Gastroesophageal sphincter (tissue), 4 donors: ENCODE measurements at regions not wholly inside any gene's neighbourhood (a gene's known extent, or its start where the extent isn't known, plus 50 kb on each side); places are given as distances from the start of the nearest gene placed in this dataset.
"Not testable (repeated sequence)": the region's sequence is repeated elsewhere in the genome, so short reads cannot be mapped to it uniquely, and the experiment has no call there.

Experiments used
- ATAC-seq: fragments of 150-250 bp; one replicate; pipeline ENCODE4 v1.9.1; 2016; ENCODE audit warnings: mild to moderate bottlenecking, moderate library complexity
- H3K27ac ChIP-seq, 4 donors: fragments of 200-600 bp; sonication (generic) in 3 of 4; 1 replicate in 3 of 4; 2 replicates in 1 of 4; pipeline ENCODE4 v1.5.1; 2016 to 2019
- H3K27me3 ChIP-seq: fragments of 200-600 bp; sonication (generic); one replicate; pipeline ENCODE4 v1.5.1; 2019
- H3K36me3 ChIP-seq, 2 donors: fragments of 200-600 bp; sonication (generic); one replicate each; pipeline ENCODE4 v1.5.1; 2019; ENCODE audit warnings: control low read depth in 1 of 2
- H3K4me1 ChIP-seq, 3 donors: fragments of 200-600 bp; sonication (generic); 1 replicate in 2 of 3; 2 replicates in 1 of 3; pipeline ENCODE4 v1.5.1; 2016 to 2019; ENCODE audit warnings: control low read depth in 2 of 3
- H3K4me3 ChIP-seq, 2 donors: fragments of 200-600 bp; sonication (generic); one replicate each; pipeline ENCODE4 v1.5.1; 2019; ENCODE audit warnings: mild to moderate bottlenecking in 1 of 2, moderate library complexity in 1 of 2
- H3K9me3 ChIP-seq, 3 donors: fragments of 200-600 bp; sonication (generic); one replicate each; pipeline ENCODE4 v1.5.1; 2017 to 2019; ENCODE audit warnings: control low read depth in 2 of 3
- EP300 ChIP-seq: sonication (generic); formaldehyde crosslinking; IDR thresholded peaks from one replicate; pipeline ENCODE4 v1.6.1; 2017; ENCODE audit warnings: antibody characterized with exemption, mild to moderate bottlenecking
- POLR2A ChIP-seq, 2 donors: fragments of 450-650 bp; IDR thresholded peaks; one replicate each; pipeline ENCODE4 v1.6.1; 2017; ENCODE audit warnings: antibody characterized with exemption in 2 of 2, mild to moderate bottlenecking in 2 of 2, moderate library complexity in 1 of 2
- POLR2AphosphoS5 ChIP-seq: sonication (generic); formaldehyde crosslinking; IDR thresholded peaks from one replicate; pipeline ENCODE4 v1.6.1; 2017; ENCODE audit warnings: antibody characterized with exemption
- WGBS, 2 donors: methylation state at CpG; one replicate each; pipeline ENCODE4 v1.1.5; 2018; ENCODE audit warnings: low coverage in 1 of 2; 5-methylcytosine and 5-hydroxymethylcytosine counted together
- TF ChIP-seq, protein P1 (sequence below), 4 experiments: fragments of 200-600 bp in 2 of 4; fragments of 450-650 bp in 2 of 4; sonication (generic) in 1 of 4; IDR thresholded peaks; one replicate each; pipeline ENCODE4 v1.5.1; 2017 to 2019; ENCODE audit warnings: antibody characterized with exemption in 4 of 4, mild to moderate bottlenecking in 2 of 4, moderate library complexity in 2 of 4

DNA sequence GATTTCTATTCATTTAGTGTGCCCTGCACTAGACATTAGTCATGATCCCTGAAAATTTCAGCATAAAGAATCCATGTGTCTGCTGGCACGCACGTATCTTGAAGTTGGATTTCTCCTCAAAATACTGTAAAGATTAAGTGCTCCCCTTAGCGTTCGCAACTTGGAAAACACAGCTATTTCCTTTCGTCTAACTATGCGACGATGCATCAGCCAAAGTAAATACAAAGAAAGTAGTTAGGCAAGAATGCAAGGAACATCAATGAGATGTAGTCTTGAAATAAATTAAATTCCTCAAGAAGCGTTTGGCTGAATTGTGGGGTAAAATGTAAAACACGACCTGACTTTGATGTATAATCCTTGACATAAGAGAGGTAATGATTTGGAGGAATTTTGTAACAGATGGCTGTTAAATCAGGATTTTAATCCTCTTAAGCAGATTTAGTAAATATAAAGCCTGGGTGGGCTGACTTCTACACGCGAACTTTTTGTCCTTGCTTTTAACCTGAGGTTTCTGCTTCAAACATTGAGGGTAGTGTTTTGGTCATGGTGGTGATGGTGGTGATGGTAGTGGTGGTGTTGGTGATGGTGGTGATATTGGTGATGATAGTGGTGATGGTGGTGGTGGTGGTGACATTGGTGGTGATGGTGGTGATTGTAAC lies 88.2 kb downstream of the FOXF2 start:
- WGBS, 2 donors = 0 to 37% methylated on average over 4 to 11 of the region's 11 CpGs
- Histone ChIP-seq H3K27ac (no peak overlapping the region), H3K27me3 (no peaks in the 10 kb centered on the region), H3K9me3 (no peaks in the 10 kb centered on the region), H3K36me3 (no peaks in the 10 kb centered on the region), H3K4me3 (no peak overlapping the region), H3K4me1 (no peaks in the 10 kb centered on the region)
- TF ChIP-seq EP300 (no peak), POLR2A (IDR thresholded peaks at IDR 0.05) (no peak), POLR2AphosphoS5 (no peak)
- TF ChIP-seq, protein P1, sequence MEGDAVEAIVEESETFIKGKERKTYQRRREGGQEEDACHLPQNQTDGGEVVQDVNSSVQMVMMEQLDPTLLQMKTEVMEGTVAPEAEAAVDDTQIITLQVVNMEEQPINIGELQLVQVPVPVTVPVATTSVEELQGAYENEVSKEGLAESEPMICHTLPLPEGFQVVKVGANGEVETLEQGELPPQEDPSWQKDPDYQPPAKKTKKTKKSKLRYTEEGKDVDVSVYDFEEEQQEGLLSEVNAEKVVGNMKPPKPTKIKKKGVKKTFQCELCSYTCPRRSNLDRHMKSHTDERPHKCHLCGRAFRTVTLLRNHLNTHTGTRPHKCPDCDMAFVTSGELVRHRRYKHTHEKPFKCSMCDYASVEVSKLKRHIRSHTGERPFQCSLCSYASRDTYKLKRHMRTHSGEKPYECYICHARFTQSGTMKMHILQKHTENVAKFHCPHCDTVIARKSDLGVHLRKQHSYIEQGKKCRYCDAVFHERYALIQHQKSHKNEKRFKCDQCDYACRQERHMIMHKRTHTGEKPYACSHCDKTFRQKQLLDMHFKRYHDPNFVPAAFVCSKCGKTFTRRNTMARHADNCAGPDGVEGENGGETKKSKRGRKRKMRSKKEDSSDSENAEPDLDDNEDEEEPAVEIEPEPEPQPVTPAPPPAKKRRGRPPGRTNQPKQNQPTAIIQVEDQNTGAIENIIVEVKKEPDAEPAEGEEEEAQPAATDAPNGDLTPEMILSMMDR (IDR thresholded peaks at IDR 0.05) = no peak
- no peak for ATAC-seq

DNA sequence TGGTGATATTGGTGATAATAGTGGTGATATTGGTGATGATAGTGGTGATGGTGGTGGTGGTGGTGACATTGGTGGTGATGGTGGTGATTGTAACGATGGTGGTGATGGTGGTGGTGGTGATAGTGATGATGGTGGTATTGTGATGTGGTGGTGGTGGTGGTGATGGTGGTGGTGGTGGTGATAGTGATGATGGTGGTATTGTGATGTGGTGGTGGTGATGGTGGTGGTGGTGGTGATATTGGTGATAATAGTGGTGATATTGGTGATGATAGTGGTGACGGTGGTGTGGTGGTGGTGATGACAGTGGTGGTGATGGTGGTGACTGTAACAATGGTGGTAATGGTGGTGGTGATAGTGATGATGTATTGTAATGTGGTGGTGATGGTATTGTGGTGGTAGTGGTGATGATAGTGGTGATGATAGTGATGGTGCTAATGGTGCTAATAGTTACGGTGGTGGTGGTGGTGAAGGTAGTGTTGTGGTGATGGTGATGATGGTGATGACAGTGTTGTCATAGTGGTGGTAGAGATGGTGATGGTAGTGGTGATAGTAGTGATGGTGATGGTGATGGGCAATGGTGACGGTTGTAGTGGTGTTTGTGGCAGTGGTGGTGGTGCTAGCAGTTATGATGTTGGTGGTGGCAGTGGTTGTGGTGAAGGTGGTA lies 88.9 kb downstream of the FOXF2 start:
- H3K9me3 ChIP-seq, H3K27ac ChIP-seq, H3K4me1 ChIP-seq, H3K4me3 ChIP-seq, H3K27me3 ChIP-seq, H3K36me3 ChIP-seq: not testable (repeated sequence)
- 68 to 92% methylated on average over 3 to 4 of the region's 4 CpGs for WGBS, 2 donors
- peak; percentile 77 for ATAC-seq

DNA sequence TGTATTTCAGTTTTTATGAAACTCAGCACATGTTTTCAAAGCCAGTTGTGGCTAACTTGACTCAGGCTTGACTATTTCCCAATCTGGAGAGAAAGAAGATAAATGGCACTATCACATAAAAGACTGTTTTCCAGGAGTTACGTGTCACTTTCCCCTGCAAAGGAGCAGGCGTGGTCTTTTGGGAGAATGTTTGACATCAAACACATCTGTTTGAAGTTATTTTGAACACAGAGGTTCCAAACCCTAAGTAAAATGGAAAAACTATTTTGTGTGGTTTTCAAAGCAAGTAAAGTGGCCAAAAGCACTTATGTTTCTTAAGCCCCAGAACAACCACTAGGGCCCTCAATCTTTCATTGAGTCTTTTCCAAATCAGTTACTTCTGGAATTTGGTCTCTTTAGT lies 89.7 kb downstream of the FOXF2 start:
- Histone ChIP-seq H3K36me3 (no peaks in the 10 kb centered on the region), H3K4me3 (no peak overlapping the region), H3K27me3 (no peaks in the 10 kb centered on the region), H3K9me3 (no peaks in the 10 kb centered on the region), H3K4me1 (no peaks in the 10 kb centered on the region), H3K27ac (no peak overlapping the region)
- TF ChIP-seq, protein P1 (IDR thresholded peaks at IDR 0.05) = peak in 1 of 4 experiments; percentile 18
- no peak for TF ChIP-seq POLR2AphosphoS5
- ATAC-seq = peak; percentile 65
- WGBS, 2 donors = 49 to 68% methylated on average over 2 of the region's 2 CpGs

DNA sequence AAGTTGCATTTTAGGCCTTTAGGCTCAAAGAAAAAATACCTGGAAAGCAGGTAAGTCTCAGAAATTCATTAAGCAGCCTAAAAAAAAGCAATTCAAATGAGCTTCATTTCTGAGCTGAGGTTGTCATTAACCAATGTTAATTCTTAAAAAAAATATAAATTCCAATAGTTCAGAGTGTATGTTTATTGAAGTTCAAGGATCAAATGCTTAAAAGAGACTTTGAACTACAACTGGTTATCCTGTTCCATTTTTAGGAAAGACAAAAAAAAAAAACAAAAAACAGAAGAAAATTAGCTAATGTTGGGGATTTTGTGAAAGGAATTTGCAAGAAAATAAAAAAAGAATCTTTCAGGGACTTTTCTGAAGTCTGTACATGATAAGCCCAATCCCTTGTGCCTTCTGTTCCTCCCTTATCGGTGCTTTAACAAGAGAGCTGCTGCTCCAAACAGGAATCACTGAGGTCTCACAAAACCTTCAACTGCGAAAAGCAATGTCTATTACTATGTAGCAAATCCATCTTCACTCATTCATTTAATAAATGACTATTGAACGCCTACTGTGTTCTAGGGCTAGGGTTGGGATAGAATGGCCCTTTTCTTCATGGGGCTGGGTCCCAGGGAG lies 90.3 kb downstream of the FOXF2 start:
- no peaks in the 10 kb centered on the region for H3K36me3 ChIP-seq
- no peaks in the 10 kb centered on the region for H3K9me3 ChIP-seq
- no peaks in the 10 kb centered on the region for H3K27me3 ChIP-seq
- no peak for ATAC-seq
- 68 to 91% methylated on average over 3 of the region's 3 CpGs for WGBS, 2 donors
- H3K4me1 ChIP-seq = no peaks in the 10 kb centered on the region
- H3K27ac ChIP-seq = no peak overlapping the region
- H3K4me3 ChIP-seq = no peak overlapping the region
- TF ChIP-seq EP300 = no peak
- TF ChIP-seq POLR2A (IDR thresholded peaks at IDR 0.05) = no peak
- TF ChIP-seq, protein P1 (IDR thresholded peaks at IDR 0.05) = no peak
- no peak for TF ChIP-seq POLR2AphosphoS5

GRCh38 chr6:1481286-1481685 lies 91.9 kb downstream of the FOXF2 start:
- WGBS, 2 donors = 43 to 67% methylated on average over 1 of the region's 1 CpG
- Histone ChIP-seq H3K9me3 (no peaks in the 10 kb centered on the region), H3K36me3 (no peaks in the 10 kb centered on the region), H3K4me3 (no peak overlapping the region), H3K27ac (no peak overlapping the region), H3K27me3 (no peaks in the 10 kb centered on the region), H3K4me1 (no peaks in the 10 kb centered on the region)
- TF ChIP-seq EP300 = no peak
- TF ChIP-seq POLR2A (IDR thresholded peaks at IDR 0.05) = no peak
- no peak for TF ChIP-seq POLR2AphosphoS5
- ATAC-seq = no peak
